Stimulated activated CD4-positive, alpha-beta T cell treated with anti-CD3 and anti-CD28 coated beads, TNF-alpha, amount 100 ng/mL, for 24 hours (primary cell): ENCODE measurements at regions not wholly inside any gene's neighbourhood (a gene's known extent, or its start where the extent isn't known, plus 50 kb on each side); places are given as distances from the start of the nearest gene placed in this dataset.

ENCODE experiments used
- DNase-seq, 3 experiments: peaks; one replicate each; pipeline ENCODE4 v3.0.0-alpha.2; 2020; ENCODE audit warnings: low read depth in 3 of 3

DNA sequence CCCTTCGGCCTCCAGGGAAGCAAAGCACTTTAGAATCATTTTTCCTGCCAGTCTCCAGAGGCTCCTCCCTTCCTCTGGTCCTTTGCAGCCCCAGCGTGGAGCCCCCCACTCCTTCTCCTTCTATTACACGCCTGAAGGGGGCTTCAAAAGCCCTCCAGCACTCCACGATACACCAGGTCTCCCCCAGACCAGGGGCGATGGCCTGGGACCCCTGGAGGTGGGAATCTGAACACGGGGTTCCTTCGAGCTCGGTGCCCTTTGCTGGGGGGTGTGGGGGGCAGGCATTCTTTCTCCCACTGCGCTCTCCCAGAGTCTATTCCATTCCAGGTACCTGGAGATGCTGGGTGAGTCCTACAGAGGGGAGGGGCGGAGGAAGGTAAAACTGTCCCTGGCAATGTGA lies 97.6 kb downstream of the HMX1 start:
- DNase-seq: no peak

GRCh38 chr4:8773124-8773931 lies 98.3 kb downstream of the HMX1 start:
- no peak for DNase-seq

DNA sequence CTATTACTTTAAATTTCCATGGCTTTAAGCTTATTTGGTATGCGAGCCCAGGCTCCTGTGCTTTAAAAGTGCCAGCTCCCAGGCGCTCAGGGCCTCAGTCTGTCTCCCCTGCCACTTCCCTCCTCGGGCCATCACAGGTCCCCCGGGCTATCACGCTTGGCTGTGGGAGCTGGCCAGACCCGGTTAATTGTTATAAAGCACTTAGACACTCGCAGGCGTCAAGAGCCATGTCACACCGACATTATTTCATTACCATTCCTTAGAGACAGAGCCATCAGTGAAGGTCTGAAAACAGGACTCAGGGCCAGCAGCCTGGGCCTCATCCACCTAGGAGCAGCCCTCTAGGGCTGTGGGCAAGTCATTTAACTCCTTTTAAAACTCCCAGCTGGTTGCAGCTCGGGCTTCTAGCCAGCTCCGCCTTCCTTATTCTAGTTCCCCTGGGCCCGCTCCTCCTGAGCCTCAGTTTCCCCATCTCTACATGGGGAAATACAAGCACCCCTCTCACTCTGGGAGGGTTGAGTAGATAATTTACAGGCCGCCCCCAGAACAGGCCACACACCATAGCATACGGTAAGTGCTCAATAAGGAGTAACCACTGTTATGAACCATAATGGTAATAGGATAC lies 99.0 kb downstream of the HMX1 start:
- no peak for DNase-seq

GRCh38 chr4:8771666-8772065 lies 100.0 kb downstream of the HMX1 start:
- no peak for DNase-seq

DNA sequence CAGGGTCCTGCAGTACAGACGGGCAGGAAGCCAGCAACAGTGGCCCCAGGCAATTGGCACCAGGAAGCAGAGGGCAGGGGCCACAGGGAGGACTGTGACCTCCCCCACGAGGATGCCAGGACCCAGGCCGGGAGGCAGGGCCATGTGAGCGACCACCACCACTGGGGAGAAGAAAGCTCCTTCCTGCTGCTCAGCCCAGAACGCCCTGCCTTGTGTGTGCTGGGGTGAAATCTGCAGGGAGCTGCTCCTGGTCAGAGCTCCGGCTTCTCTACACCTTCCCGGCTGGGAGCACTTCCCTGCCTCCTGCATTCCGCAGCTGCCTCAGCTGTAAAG lies 100.4 kb downstream of the HMX1 start:
- no peak for DNase-seq

DNA sequence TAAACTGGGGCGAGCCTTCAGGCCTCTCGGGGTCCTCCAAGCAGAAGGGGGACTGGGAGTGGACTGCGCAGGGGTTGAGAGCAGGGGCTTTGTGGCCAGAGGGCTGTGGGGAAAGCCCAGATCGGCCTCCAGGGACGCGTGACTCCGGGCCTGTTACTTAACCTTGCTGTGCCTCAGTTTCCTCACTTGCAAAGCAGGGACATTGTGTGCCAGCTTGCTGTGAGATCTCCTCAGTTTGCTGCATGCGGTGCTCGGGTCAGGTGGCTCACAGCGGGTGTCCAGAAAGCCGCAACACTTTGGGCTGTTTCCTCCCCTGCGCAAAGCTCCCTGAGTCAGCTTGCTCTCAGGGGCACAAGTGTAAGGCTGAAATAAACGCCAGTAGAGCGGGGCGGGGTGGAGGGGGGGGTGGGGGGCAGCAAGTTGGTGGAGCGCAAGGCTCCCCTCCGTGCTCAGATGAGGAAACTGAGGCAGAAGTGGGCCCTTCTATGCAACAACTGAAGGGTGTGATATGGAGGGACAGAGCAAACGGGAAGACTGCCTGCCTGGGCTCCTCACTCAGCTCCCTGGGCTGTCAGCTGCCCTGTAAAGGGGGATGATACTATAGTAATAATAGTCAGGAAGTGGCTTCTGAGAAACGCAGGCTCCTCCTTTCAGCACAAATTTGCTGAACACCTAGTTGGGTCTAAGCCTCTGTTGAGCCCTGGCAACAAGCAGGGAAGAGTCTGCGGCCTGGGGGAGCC lies 101.0 kb downstream of the HMX1 start:
- DNase-seq: no peak

GRCh38 chr4:8769645-8770517 lies 101.8 kb downstream of the HMX1 start:
- no peak for DNase-seq

DNA sequence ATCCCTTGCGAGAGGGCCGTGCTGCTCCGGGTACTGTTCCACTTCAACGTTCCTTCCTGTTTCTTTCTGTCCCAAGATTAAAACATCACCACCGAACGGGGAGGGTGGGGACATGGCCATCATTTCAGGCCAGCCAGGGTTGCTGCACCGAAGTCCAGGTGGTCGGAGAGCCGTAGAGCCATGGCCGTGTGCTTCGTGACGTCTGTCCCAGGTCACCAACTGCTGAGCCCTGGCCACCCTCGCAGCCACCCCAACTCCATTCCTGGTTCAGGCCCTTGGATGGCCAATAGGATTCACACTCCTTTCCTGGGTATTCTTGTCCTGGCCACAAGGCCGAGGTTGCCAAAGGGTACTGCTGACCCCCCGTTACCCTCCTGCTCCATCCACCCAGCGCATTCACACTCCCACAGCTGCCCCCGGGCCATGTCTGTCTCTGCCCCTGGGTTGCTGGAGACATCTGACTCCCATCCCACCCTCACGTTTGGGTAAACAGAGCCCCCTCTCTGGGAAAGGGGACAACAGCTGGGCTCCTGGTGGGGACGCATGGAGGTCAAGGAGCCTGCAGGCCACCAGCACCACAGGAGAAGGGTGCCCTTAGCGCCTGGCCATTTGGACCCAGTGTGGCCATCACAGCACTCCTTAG lies 103.2 kb downstream of the HMX1 start:
- DNase-seq: no peak

DNA sequence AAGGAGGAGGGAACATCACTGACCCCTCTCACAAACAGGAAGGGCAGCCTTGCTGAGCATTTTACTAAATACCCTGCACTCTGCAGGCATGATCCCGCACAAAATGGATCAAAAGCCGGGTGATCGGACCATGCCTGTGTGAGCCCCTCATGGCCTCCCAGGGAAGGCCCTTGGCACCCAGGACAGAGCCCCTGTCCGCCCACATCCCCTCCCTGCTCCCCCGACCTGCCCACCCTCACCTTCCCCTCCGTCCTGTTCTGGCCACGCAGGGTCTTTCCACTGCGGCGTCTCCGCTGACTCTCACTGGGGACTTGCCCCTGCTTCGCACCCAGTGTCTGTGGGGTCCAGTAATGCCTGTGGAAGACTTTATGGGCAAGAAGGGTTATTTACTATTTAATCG lies 105.0 kb downstream of the HMX1 start:
- DNase-seq: no peak

- no peak for DNase-seq
These were observed 105.7 kb downstream of the HMX1 start for GRCh38 chr4:8765631-8766590.

GRCh38 chr4:8765084-8765483 lies 106.6 kb downstream of the HMX1 start:
- DNase-seq: no peak

- DNase-seq: no peak
These were observed 107.4 kb downstream of the HMX1 start for GRCh38 chr4:8763966-8764901.

DNA sequence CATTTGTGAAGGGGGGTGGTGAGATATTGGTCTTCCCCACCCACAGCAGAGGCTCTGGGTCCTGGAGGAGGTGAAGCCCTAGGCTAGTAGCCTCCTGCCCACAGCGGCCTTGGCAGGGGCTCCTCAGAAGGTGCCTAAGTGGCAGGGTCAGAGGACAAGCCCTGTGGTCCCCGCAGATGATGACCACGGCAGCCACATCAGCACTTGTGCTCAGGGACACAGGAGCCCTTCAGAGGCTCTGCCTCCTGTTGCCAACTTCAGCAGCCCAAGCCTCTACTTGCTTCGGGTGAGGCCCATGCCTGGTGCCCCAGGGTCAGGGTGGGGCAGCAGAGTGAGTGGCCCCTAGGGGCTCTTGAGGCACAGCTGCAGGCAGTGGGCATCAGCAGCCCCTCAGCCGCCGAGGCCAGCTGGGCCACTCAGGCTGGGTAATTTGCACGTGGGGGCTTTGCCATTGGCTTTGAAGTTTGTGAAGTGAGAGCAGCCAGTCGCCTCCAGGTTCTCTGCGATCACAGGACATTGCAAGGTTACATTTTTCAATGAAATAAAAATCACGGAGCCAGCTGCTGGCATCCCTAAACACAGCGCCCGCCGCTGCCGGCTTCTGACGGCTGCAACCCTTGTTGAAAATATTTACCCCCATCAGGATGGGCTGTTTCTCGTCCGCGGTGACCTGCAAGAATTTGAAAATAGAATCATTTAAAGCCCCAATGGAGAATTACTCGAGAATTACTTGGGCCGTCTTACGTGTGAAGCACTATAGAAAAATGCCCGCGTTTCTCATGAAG lies 108.5 kb downstream of the HMX1 start:
- DNase-seq: no peak

DNA sequence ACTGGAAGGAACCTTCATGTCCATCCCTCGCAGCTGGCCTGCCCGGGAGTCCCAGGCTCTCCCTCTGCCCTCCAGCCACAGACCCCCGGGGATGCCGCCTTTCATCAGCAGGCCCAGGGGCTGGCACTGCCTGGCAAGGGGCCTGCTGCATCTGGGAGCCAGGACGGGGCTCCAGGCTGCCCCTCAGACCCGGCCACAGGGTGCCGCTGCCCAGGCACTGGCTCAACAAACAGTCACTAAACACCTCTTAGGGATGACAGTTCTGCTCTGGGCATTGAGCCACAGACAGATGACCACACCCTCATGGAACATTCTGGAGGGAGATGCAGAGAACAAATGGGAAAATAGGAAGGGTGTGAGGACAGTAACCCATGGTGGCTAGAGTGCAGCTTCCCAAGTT lies 109.3 kb downstream of the HMX1 start:
- no peak for DNase-seq

DNA sequence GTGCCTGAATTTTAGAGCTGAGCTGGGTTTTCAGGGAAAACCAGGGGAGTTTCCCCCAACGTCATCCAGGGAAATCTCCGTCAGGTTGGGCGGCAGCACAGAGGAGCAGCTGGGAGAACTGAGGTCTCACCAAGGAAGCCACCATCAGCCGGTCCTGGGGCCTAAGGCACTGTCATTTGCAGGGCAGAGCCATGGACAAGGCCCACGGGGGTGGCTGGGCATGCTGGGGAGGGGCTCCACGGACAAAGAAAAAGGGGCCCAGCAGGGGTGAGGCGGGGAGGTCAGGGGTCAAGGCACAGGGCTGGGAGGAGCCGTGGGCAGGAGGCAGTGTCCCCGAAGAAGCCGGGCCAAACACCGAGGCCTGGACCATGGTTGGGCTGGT lies 109.8 kb downstream of the HMX1 start:
- no peak for DNase-seq

- DNase-seq: no peak
These were observed 110.3 kb downstream of the HMX1 start for GRCh38 chr4:8761167-8761823.

DNA sequence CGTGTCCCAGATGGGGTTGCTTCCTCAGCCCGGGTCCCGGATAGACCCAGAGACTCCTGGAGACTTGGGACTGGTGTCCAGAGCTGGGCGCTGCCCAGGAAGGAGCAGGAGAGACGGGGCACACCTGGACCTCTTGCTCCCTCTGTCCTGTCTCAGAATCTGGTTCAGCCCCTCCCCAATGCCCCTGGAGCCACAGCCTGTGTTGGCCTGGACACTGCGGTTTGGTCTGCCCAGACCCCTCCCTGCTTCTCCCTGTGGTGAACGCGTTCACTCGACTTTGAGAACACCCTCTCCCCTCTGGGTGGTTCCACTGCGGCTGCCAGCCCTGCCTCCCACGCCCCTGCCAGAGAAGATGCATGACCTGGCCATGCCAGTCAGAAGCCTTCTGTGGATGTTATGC lies 111.1 kb downstream of the HMX1 start:
- no peak for DNase-seq

- DNase-seq: no peak
These were observed 111.7 kb downstream of the HMX1 start for GRCh38 chr4:8759987-8760386.
